HEK293T (cell line): ENCODE measurements at regions not wholly inside any gene's neighbourhood (a gene's known extent, or its start where the extent isn't known, plus 50 kb on each side); places are given as distances from the start of the nearest gene placed in this dataset.

Source experiments
- CTCF ChIA-PET: fragments of 350-600 bp; formaldehyde crosslinking; extraction: SDS; loops from one replicate; lab custom pipeline; 2021; ENCODE audit warnings: antibody characterized with exemption, inconsistent platforms; lab: Yijun Ruan, JAX
- POLR2A ChIA-PET: fragments of 350-600 bp; formaldehyde crosslinking; extraction: SDS; loops from one replicate; lab custom pipeline; 2020; ENCODE audit warnings: antibody characterized with exemption, inconsistent platforms; lab: Yijun Ruan, JAX
- DNase-seq: peaks from one replicate; pipeline ENCODE4 v3.0.0; 2012; ENCODE audit warnings: mixed read lengths; ENCODE audit errors: extremely low spot score
- ARNT ChIP-seq: fragments of 450-650 bp; IDR thresholded peaks from 2 replicates; pipeline ENCODE4 v1.6.1; 2017; ENCODE audit warnings: mild to moderate bottlenecking
- BHLHE40 ChIP-seq: fragments of 450-650 bp; IDR thresholded peaks from 2 replicates; pipeline ENCODE4 v1.6.1; 2016; ENCODE audit warnings: mild to moderate bottlenecking, moderate library complexity, borderline replicate concordance
- CTBP1 ChIP-seq: fragments of 450-650 bp; IDR thresholded peaks from 2 replicates; pipeline ENCODE4 v1.6.1; 2016; ENCODE audit warnings: borderline replicate concordance
- ELF4 ChIP-seq: fragments of 450-650 bp; IDR thresholded peaks from 2 replicates; pipeline ENCODE4 v1.6.1; 2017; ENCODE audit warnings: antibody characterized with exemption
- FOXA1 ChIP-seq: fragments of 450-650 bp; IDR thresholded peaks from 2 replicates; pipeline ENCODE4 v1.6.1; 2016; ENCODE audit warnings: mild to moderate bottlenecking
- FOXK2 ChIP-seq: fragments of 450-650 bp; IDR thresholded peaks from 2 replicates; pipeline ENCODE4 v1.6.1; 2016; ENCODE audit warnings: mild to moderate bottlenecking
- FOXM1 ChIP-seq: fragments of 450-650 bp; IDR thresholded peaks from 2 replicates; pipeline ENCODE4 v1.6.1; 2017; ENCODE audit warnings: mild to moderate bottlenecking, borderline replicate concordance
- HDGF ChIP-seq: fragments of 450-650 bp; IDR thresholded peaks from 2 replicates; pipeline ENCODE4 v1.6.1; 2017; ENCODE audit warnings: antibody characterized with exemption, borderline replicate concordance
- L3MBTL2 ChIP-seq: fragments of 450-650 bp; conservative IDR thresholded peaks from 2 replicates; pipeline ENCODE4 v1.6.1; 2016; ENCODE audit warnings: mild to moderate bottlenecking
- LEF1 ChIP-seq: fragments of 450-650 bp; IDR thresholded peaks from 2 replicates; pipeline ENCODE4 v1.6.1; 2017; ENCODE audit warnings: mild to moderate bottlenecking, borderline replicate concordance
- NFRKB ChIP-seq: fragments of 450-650 bp; IDR thresholded peaks from 2 replicates; pipeline ENCODE4 v1.6.1; 2016; ENCODE audit warnings: mild to moderate bottlenecking, moderate library complexity
- SP1 ChIP-seq: fragments of 450-650 bp; IDR thresholded peaks from 2 replicates; pipeline ENCODE4 v1.6.1; 2017
- SUZ12 ChIP-seq: fragments of 450-650 bp; IDR thresholded peaks from 2 replicates; pipeline ENCODE4 v1.6.1; 2016; ENCODE audit warnings: mild to moderate bottlenecking
- TARDBP ChIP-seq: fragments of 450-650 bp; IDR thresholded peaks from 2 replicates; pipeline ENCODE4 v1.6.1; 2016
- ZNF384 ChIP-seq: fragments of 450-650 bp; IDR thresholded peaks from 2 replicates; pipeline ENCODE4 v1.6.1; 2016
- TF ChIP-seq, protein P1 (sequence below): fragments of 450-650 bp; IDR thresholded peaks from 2 replicates; pipeline ENCODE4 v1.6.1; 2016

DNA sequence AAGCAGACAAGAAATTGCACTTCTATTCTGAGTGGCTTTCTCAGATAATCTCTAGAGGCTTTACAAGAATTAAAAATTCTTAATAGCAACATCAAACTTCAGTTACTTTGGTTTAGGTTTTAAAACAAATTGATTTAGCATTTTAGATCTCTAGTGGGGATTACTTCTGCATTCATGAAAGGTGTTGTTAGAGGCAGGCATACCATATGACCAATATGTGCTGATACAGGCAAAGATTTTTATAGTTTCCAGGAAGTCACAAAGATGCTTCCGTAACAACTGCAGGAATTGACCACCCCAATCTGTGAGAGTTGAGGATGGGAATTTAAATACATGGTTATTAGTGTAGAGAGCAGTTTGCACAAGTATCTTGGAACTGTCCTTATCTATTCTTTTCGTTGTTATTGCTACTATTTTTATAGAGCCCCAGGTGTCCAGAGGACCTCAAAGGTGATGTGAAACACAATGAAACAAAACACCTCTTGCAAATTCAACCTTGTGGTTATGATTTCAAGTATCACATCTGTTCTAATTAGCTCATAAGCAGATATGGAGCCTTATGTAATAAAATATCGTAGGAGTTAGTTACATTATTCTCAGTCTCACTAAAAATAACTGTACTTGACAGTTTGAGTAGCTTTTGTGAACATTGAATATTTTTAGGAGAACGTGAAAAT, 512.7 kb upstream of the ADGRL4 start:
- CTCF ChIA-PET, result interaction anchor here (0.7 kb wide), 1 partner anchor 153 kb away, joined by 3 read pairs; no protein-coding TSS in a partner anchor
- DNase-seq, result no peak
- TF ChIP-seq SUZ12 (no peak), HDGF (no peak), CTBP1 (no peak), LEF1 (no peak), FOXM1 (no peak), NFRKB (no peak), SP1 (no peak), BHLHE40 (no peak), ARNT (no peak)
- TF ChIP-seq, protein P1, sequence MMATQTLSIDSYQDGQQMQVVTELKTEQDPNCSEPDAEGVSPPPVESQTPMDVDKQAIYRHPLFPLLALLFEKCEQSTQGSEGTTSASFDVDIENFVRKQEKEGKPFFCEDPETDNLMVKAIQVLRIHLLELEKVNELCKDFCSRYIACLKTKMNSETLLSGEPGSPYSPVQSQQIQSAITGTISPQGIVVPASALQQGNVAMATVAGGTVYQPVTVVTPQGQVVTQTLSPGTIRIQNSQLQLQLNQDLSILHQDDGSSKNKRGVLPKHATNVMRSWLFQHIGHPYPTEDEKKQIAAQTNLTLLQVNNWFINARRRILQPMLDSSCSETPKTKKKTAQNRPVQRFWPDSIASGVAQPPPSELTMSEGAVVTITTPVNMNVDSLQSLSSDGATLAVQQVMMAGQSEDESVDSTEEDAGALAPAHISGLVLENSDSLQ, result no peak
- POLR2A ChIA-PET, result interaction anchor here (0.6 kb wide), 1 partner anchor 15 kb away, joined by 3 read pairs; no protein-coding TSS in a partner anchor

DNA sequence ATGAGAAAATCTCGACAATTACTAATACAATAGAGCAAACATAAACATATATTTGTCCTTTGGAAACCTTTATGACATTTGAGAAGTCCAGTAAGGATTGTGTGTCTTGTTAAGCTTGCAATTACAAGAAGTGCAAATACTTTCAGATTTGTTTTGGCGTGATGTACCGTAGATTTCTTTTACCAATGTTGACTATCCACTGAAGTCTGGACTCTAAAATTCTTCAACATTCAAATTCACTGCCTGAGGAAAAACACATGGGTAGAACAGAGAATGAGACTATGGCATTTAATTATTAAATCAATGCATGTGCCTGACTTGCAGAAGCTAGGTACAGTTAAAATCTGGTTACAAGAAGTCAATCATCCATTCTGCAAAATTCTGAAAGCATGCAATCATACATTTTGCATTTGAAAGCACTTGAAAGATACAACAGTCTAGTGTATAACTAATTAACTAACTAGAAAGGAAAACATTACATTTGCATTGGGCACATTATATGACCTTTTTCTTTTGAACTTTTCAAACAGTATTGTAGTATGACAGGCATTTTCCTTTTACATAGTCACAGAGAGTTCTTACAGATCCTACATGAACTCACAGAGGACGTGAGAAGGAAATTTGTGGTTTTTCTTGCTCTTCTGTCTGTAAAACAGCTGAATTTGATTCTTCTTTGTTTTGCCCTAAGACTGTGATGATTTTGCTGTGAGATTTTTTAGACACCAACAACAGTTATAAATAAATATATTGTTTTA, 511.1 kb upstream of the ADGRL4 start:
- ChIA-PET CTCF (no interaction called here), POLR2A (no interaction called here)
- TF ChIP-seq ARNT (no peak), LEF1 (no peak), BHLHE40 (no peak), FOXM1 (no peak), TARDBP (no peak), SP1 (no peak), CTBP1 (no peak), FOXK2 (no peak), HDGF (no peak), FOXA1 (no peak), L3MBTL2 (no peak), ELF4 (no peak), ZNF384 (no peak), SUZ12 (no peak)
- TF ChIP-seq, protein P1, result no peak
- no peak for DNase-seq

DNA sequence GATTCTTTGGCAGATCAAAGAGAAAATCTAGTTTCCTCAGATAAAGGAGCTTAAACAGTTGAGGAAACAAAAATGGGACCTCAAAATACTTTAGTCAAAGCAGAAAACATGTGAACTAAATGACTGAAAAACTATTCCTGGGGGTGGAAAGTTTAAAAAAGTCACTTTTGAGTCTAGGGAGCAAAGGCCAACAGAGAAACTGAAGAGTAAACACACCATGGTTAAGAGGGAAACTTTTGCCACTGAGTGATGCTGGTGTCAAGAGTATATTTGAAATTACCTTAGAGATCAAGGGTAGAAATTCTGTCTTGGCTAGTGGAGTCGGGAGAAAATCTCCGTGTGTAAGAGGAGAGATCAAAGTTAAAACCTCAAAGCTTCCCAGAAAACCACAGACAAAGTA, 501.2 kb upstream of the ADGRL4 start:
- DNase-seq, result no peak
- CTCF ChIA-PET, result no interaction called here
- POLR2A ChIA-PET, result no interaction called here
- TF ChIP-seq NFRKB (no peak), L3MBTL2 (no peak), SUZ12 (no peak)

DNA sequence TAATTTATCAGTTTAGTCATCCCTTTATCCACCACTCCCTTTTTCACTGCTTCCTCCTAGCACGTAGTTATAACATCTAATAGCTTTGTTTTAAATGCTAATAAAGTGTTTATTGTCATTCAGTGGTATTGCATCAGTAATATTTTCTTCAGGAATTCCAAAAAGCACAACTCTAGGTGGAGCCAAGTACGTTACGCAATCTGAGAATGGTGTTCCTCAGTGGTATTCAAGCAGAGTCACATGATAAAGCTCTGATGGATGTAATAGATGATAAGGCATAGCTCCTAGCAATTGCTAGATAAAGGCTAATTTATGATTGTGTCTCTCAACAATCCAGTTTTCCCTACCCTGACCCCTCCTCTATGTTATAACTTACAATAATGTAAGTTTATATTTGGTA, 494.6 kb upstream of the ADGRL4 start:
- TF ChIP-seq SP1, result no peak
- no peak for TF ChIP-seq HDGF
- no peak for TF ChIP-seq SUZ12
- TF ChIP-seq ARNT, result no peak
- TF ChIP-seq FOXA1, result no peak
- no peak for TF ChIP-seq FOXM1
- no peak for TF ChIP-seq ELF4
- TF ChIP-seq CTBP1, result no peak
- no peak for TF ChIP-seq LEF1
- TF ChIP-seq TARDBP, result no peak
- TF ChIP-seq BHLHE40, result no peak
- TF ChIP-seq ZNF384, result no peak
- no peak for TF ChIP-seq L3MBTL2
- no peak for TF ChIP-seq NFRKB
- no peak for TF ChIP-seq FOXK2
- TF ChIP-seq, protein P1, result no peak
- DNase-seq, result no peak
- ChIA-PET CTCF (no interaction called here), POLR2A (no interaction called here)

DNA sequence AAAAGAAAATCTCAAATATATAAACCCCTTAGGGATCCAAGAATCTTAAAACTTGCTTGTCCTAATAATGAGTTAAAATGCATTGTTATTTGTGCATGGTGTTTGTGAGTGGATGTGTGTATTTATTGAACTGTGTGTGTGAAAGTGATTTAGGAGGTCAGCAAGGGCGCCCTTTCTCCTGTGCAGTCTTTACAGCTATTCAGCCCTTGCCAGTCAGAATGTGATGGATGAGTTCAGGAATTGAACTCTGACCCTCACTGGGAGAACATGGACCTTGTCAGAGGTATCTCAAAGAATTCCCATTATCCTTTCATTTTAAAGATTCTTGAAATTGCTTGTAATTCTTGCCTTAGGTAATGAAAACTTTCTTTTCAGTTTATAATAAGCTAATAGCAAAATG, 493.0 kb upstream of the ADGRL4 start:
- ChIA-PET POLR2A (no interaction called here), CTCF (interaction anchor here (0.6 kb wide), 1 partner anchor 17 kb away, joined by 4 read pairs; no protein-coding TSS in a partner anchor)
- TF ChIP-seq, protein P1, result 0 out of 2 replicates have a peak, but pooled peaks have one; percentile 21
- no peak for TF ChIP-seq HDGF
- DNase-seq, result no peak
